Kidney capillary endothelial cell (primary cell): ENCODE measurements at regions not wholly inside any gene's neighbourhood (a gene's known extent, or its start where the extent isn't known, plus 50 kb on each side); places are given as distances from the start of the nearest gene placed in this dataset.
"Not testable (repeated sequence)": the region's sequence is repeated elsewhere in the genome, so short reads cannot be mapped to it uniquely, and the experiment has no call there.

ENCODE experiments used
- DNase-seq: peaks from one replicate; pipeline ENCODE4 v3.0.0-alpha.2; 2018; ENCODE audit warnings: low spot score

GRCh38 chr21:29396951-29397455 is 98.3 kb downstream of the BACH1 start:
- DNase-seq: no peak

GRCh38 chr21:29403301-29403700 is 104.6 kb downstream of the BACH1 start:
- DNase-seq: no peak

- no peak for DNase-seq
These were observed 105.3 kb downstream of the BACH1 start for GRCh38 chr21:29403922-29404538.

- DNase-seq: no peak
These were observed 106.9 kb downstream of the BACH1 start for GRCh38 chr21:29405503-29406122.

GRCh38 chr21:29406385-29406784 is 107.7 kb downstream of the BACH1 start:
- DNase-seq: no peak

GRCh38 chr21:29407571-29407970 is 108.8 kb downstream of the BACH1 start:
- DNase-seq: no peak

- no peak for DNase-seq
These were observed 115.0 kb downstream of the BACH1 start for GRCh38 chr21:29413683-29414082.

GRCh38 chr21:29416268-29416667 is 117.5 kb downstream of the BACH1 start:
- DNase-seq: no peak

- DNase-seq: no peak
These were observed 120.1 kb downstream of the BACH1 start for GRCh38 chr21:29418813-29419212.

- no peak for DNase-seq
These were observed 120.7 kb downstream of the BACH1 start for GRCh38 chr21:29419422-29419821.

GRCh38 chr21:29423099-29423870 is 124.6 kb downstream of the BACH1 start:
- no peak for DNase-seq

- no peak for DNase-seq
These were observed 126.0 kb downstream of the BACH1 start for GRCh38 chr21:29424728-29425127.

GRCh38 chr21:29429218-29429617 is 130.5 kb downstream of the BACH1 start:
- DNase-seq: no peak

- DNase-seq: no peak
These were observed 131.3 kb downstream of the BACH1 start for GRCh38 chr21:29430030-29430429.

- no peak for DNase-seq
These were observed 131.9 kb downstream of the BACH1 start for GRCh38 chr21:29430576-29430975.

GRCh38 chr21:29431178-29431577 is 132.5 kb downstream of the BACH1 start:
- DNase-seq: no peak

- DNase-seq: no peak
These were observed 133.0 kb downstream of the BACH1 start for GRCh38 chr21:29431680-29432079.

GRCh38 chr21:29433366-29434059 is 134.8 kb downstream of the BACH1 start:
- no peak for DNase-seq

- DNase-seq: no peak
These were observed 135.4 kb downstream of the BACH1 start for GRCh38 chr21:29434081-29434480.

- not testable (repeated sequence) for DNase-seq
These were observed 136.3 kb downstream of the BACH1 start for GRCh38 chr21:29434982-29435381.

GRCh38 chr21:29436143-29436542 is 137.4 kb downstream of the BACH1 start:
- DNase-seq: no peak

- DNase-seq: no peak
These were observed 137.9 kb downstream of the BACH1 start for GRCh38 chr21:29436650-29437049.
